Large intestine (tissue), 3 donors: ENCODE measurements at regions not wholly inside any gene's neighbourhood (a gene's known extent, or its start where the extent isn't known, plus 50 kb on each side); places are given as distances from the start of the nearest gene placed in this dataset.

Source experiments
- DNase-seq, 2 donors: peaks; one replicate each; pipeline versions ENCODE4 v3.0.0 to v3.0.0-alpha.2; 2013
- H3K27ac ChIP-seq: one replicate; pipeline ENCODE4 v1.5.1; 2013; ENCODE audit warnings: low read length
- H3K27me3 ChIP-seq: 2 replicates; pipeline ENCODE4 v1.6.1; 2013; ENCODE audit warnings: low read length; ENCODE audit not compliant: control insufficient read depth, insufficient read depth
- H3K36me3 ChIP-seq: 2 replicates; pipeline ENCODE4 v1.6.1; 2013; ENCODE audit warnings: low read length; ENCODE audit not compliant: control insufficient read depth, insufficient read depth
- H3K4me1 ChIP-seq: one replicate; pipeline ENCODE4 v1.6.1; 2013; ENCODE audit warnings: low read length; ENCODE audit not compliant: control insufficient read depth, insufficient read depth
- H3K4me3 ChIP-seq: one replicate; pipeline ENCODE4 v1.5.1; 2013; ENCODE audit warnings: low read length
- H3K9me3 ChIP-seq: one replicate; pipeline ENCODE4 v1.6.1; 2013; ENCODE audit warnings: mild to moderate bottlenecking, low read depth, low read length, moderate library complexity; ENCODE audit not compliant: control insufficient read depth
- WGBS: methylation state at CpG from one replicate; pipeline ENCODE4 v1.1.5; 2013; ENCODE audit warnings: low lambda C conversion rate; ENCODE audit not compliant: insufficient coverage; 5-methylcytosine and 5-hydroxymethylcytosine counted together

GRCh38 chr11:28842716-28843115 lies 734.5 kb downstream of the METTL15 start:
- Histone ChIP-seq H3K27me3 (no peaks in the 10 kb centered on the region), H3K4me3 (no peak overlapping the region), H3K4me1 (no peaks in the 10 kb centered on the region), H3K9me3 (no peaks in the 10 kb centered on the region), H3K27ac (no peak overlapping the region), H3K36me3 (no peaks in the 10 kb centered on the region)
- 80% methylated on average over 1 of the region's 1 CpG for WGBS
- no peak for DNase-seq

- H3K36me3 ChIP-seq: no peaks in the 10 kb centered on the region
- H3K27ac ChIP-seq: no peak overlapping the region
- H3K4me1 ChIP-seq: no peaks in the 10 kb centered on the region
- no peak for DNase-seq
- 100% methylated on average over 1 of the region's 1 CpG for WGBS
- no peaks in the 10 kb centered on the region for H3K27me3 ChIP-seq
- H3K4me3 ChIP-seq: no peak overlapping the region
- H3K9me3 ChIP-seq: no peaks in the 10 kb centered on the region
These were observed 730.6 kb downstream of the METTL15 start for GRCh38 chr11:28838741-28839140.

GRCh38 chr11:28837599-28837998 lies 729.4 kb downstream of the METTL15 start:
- no peak for DNase-seq

GRCh38 chr11:28836285-28837081 lies 728.3 kb downstream of the METTL15 start:
- Histone ChIP-seq H3K27me3 (no peaks in the 10 kb centered on the region), H3K4me3 (no peak overlapping the region), H3K4me1 (no peaks in the 10 kb centered on the region), H3K27ac (no peak overlapping the region), H3K36me3 (no peaks in the 10 kb centered on the region), H3K9me3 (no peaks in the 10 kb centered on the region)
- WGBS: no CpG with 5 or more reads among the region's 4 CpGs
- DNase-seq: no peak

More at GRCh38 chr11:28837599-28837998, 729.4 kb downstream of the METTL15 start:
- Histone ChIP-seq H3K9me3 (no peaks in the 10 kb centered on the region), H3K36me3 (no peaks in the 10 kb centered on the region), H3K27me3 (no peaks in the 10 kb centered on the region), H3K4me3 (no peak overlapping the region), H3K27ac (no peak overlapping the region), H3K4me1 (no peaks in the 10 kb centered on the region)
- no CpG with 5 or more reads among the region's 8 CpGs for WGBS

- Histone ChIP-seq H3K27ac (no peak overlapping the region), H3K4me3 (no peak overlapping the region), H3K36me3 (no peaks in the 10 kb centered on the region), H3K4me1 (no peaks in the 10 kb centered on the region), H3K9me3 (no peaks in the 10 kb centered on the region), H3K27me3 (no peaks in the 10 kb centered on the region)
- 80% methylated on average over 1 of the region's 3 CpGs for WGBS
- DNase-seq: no peak
These were observed 727.6 kb downstream of the METTL15 start for GRCh38 chr11:28835790-28836189.

- no peak for DNase-seq
- no peaks in the 10 kb centered on the region for H3K27me3 ChIP-seq
- no peaks in the 10 kb centered on the region for H3K9me3 ChIP-seq
- no peak overlapping the region for H3K4me3 ChIP-seq
- H3K36me3 ChIP-seq: no peaks in the 10 kb centered on the region
- no peaks in the 10 kb centered on the region for H3K4me1 ChIP-seq
- no peak overlapping the region for H3K27ac ChIP-seq
These were observed 727.1 kb downstream of the METTL15 start for GRCh38 chr11:28835317-28835716.

GRCh38 chr11:28834877-28835276 lies 726.7 kb downstream of the METTL15 start:
- Histone ChIP-seq H3K4me3 (no peak overlapping the region), H3K27ac (no peak overlapping the region), H3K27me3 (no peaks in the 10 kb centered on the region), H3K4me1 (no peaks in the 10 kb centered on the region), H3K9me3 (no peaks in the 10 kb centered on the region), H3K36me3 (no peaks in the 10 kb centered on the region)
- no peak for DNase-seq
- WGBS: 100% methylated on average over 1 of the region's 3 CpGs

- 94% methylated on average over 2 of the region's 2 CpGs for WGBS
- no peaks in the 10 kb centered on the region for H3K4me1 ChIP-seq
- no peaks in the 10 kb centered on the region for H3K9me3 ChIP-seq
- H3K36me3 ChIP-seq: no peaks in the 10 kb centered on the region
- no peaks in the 10 kb centered on the region for H3K27me3 ChIP-seq
- no peak for DNase-seq
- H3K27ac ChIP-seq: no peak overlapping the region
- no peak overlapping the region for H3K4me3 ChIP-seq
These were observed 725.5 kb downstream of the METTL15 start for GRCh38 chr11:28833670-28834069.

GRCh38 chr11:28833169-28833568 lies 725.0 kb downstream of the METTL15 start:
- Histone ChIP-seq H3K4me1 (no peaks in the 10 kb centered on the region), H3K4me3 (no peak overlapping the region), H3K9me3 (no peaks in the 10 kb centered on the region), H3K27me3 (no peaks in the 10 kb centered on the region), H3K36me3 (no peaks in the 10 kb centered on the region), H3K27ac (no peak overlapping the region)
- 50% methylated on average over 1 of the region's 2 CpGs for WGBS
- no peak for DNase-seq

- no peaks in the 10 kb centered on the region for H3K4me1 ChIP-seq
- no peaks in the 10 kb centered on the region for H3K36me3 ChIP-seq
- 100% methylated on average over 1 of the region's 1 CpG for WGBS
- H3K9me3 ChIP-seq: no peaks in the 10 kb centered on the region
- no peak overlapping the region for H3K4me3 ChIP-seq
- DNase-seq: no peak
- no peaks in the 10 kb centered on the region for H3K27me3 ChIP-seq
- H3K27ac ChIP-seq: no peak overlapping the region
These were observed 718.6 kb downstream of the METTL15 start for GRCh38 chr11:28826807-28827206.

- Histone ChIP-seq H3K4me3 (no peak overlapping the region), H3K36me3 (no peaks in the 10 kb centered on the region), H3K9me3 (no peaks in the 10 kb centered on the region), H3K4me1 (no peaks in the 10 kb centered on the region), H3K27me3 (no peaks in the 10 kb centered on the region), H3K27ac (no peak overlapping the region)
- WGBS: no CpG with 5 or more reads among the region's 4 CpGs
- no peak for DNase-seq
These were observed 714.4 kb downstream of the METTL15 start for GRCh38 chr11:28822576-28822975.
